ENCODE measurements at regions not wholly inside any gene's neighbourhood (a gene's known extent, or its start where the extent isn't known, plus 50 kb on each side); places are given as distances from the start of the nearest gene placed in this dataset.

- DNase-seq, result no peak
- Mint-ChIP-seq H3K36me3 (ENCODE audit: insufficient read depth, unreplicated experiment) (no peaks in the 10 kb centered on the region), H3K4me1 (ENCODE audit: low read depth, unreplicated experiment) (no peaks in the 10 kb centered on the region), H3K27ac (ENCODE audit: unreplicated experiment) (no peak overlapping the region), H3K9me3 (ENCODE audit: low read depth, unreplicated experiment) (no peaks in the 10 kb centered on the region), H3K27me3 (ENCODE audit: unreplicated experiment) (peaks cover 12% of the 10 kb centered on the region), H3K4me3 (ENCODE audit: low read depth, unreplicated experiment) (no peak overlapping the region)
- CTCF ChIA-PET, result interaction anchor here (0.6 to 1.2 kb wide), 3 partner anchors 21 to 233 kb away, joined by 3 to 5 read pairs (median 3); no protein-coding TSS in a partner anchor
- no peak for TF ChIP-seq CTCF (IDR thresholded peaks at IDR 0.05; ENCODE audit: unreplicated experiment)
- intact Hi-C loops (cut with micrococcal nuclease; ENCODE audit: unreplicated experiment), result no loop called here
- no TSS peak for BruUV-seq (replicated peaks)
Observed at GRCh38 chr11:8333376-8333775, 69.7 kb upstream of the LMO1 start.

GRCh38 chr11:8332891-8333290 lies 69.2 kb upstream of the LMO1 start:
- no peak for DNase-seq
- CTCF ChIA-PET, result interaction anchor here (0.7 kb wide), 1 partner anchor 64 kb away, joined by 3 read pairs; no protein-coding TSS in a partner anchor
- no TSS peak for BruUV-seq (replicated peaks)
- intact Hi-C loops (cut with micrococcal nuclease; ENCODE audit: unreplicated experiment), result no loop called here
- Mint-ChIP-seq H3K36me3 (ENCODE audit: insufficient read depth, unreplicated experiment) (no peaks in the 10 kb centered on the region), H3K4me1 (ENCODE audit: low read depth, unreplicated experiment) (no peaks in the 10 kb centered on the region), H3K9me3 (ENCODE audit: low read depth, unreplicated experiment) (no peaks in the 10 kb centered on the region), H3K27ac (ENCODE audit: unreplicated experiment) (no peak overlapping the region), H3K4me3 (ENCODE audit: low read depth, unreplicated experiment) (no peak overlapping the region), H3K27me3 (ENCODE audit: unreplicated experiment) (peaks cover 12% of the 10 kb centered on the region)
- no peak for TF ChIP-seq CTCF (IDR thresholded peaks at IDR 0.05; ENCODE audit: unreplicated experiment)

- H3K27me3 Mint-ChIP-seq (ENCODE audit: unreplicated experiment), result peaks cover 12% of the 10 kb centered on the region
- BruUV-seq (replicated peaks), result no TSS peak
- intact Hi-C loops (cut with micrococcal nuclease; ENCODE audit: unreplicated experiment), result no loop called here
- H3K9me3 Mint-ChIP-seq (ENCODE audit: low read depth, unreplicated experiment), result no peaks in the 10 kb centered on the region
- no peak for TF ChIP-seq CTCF (IDR thresholded peaks at IDR 0.05; ENCODE audit: unreplicated experiment)
- H3K36me3 Mint-ChIP-seq (ENCODE audit: insufficient read depth, unreplicated experiment), result no peaks in the 10 kb centered on the region
- CTCF ChIA-PET, result no interaction called here
- no peak overlapping the region for H3K4me3 Mint-ChIP-seq (ENCODE audit: low read depth, unreplicated experiment)
- no peak overlapping the region for H3K27ac Mint-ChIP-seq (ENCODE audit: unreplicated experiment)
- no peak for DNase-seq
- H3K4me1 Mint-ChIP-seq (ENCODE audit: low read depth, unreplicated experiment), result no peaks in the 10 kb centered on the region
Observed at GRCh38 chr11:8332196-8332595, 68.5 kb upstream of the LMO1 start.

- H3K4me1 Mint-ChIP-seq (ENCODE audit: low read depth, unreplicated experiment), result no peaks in the 10 kb centered on the region
Observed at GRCh38 chr11:8331767-8332166, 68.1 kb upstream of the LMO1 start.

More at GRCh38 chr11:8331767-8332166, 68.1 kb upstream of the LMO1 start:
- H3K27ac Mint-ChIP-seq (ENCODE audit: unreplicated experiment), result no peak overlapping the region
- no peaks in the 10 kb centered on the region for H3K9me3 Mint-ChIP-seq (ENCODE audit: low read depth, unreplicated experiment)
- H3K27me3 Mint-ChIP-seq (ENCODE audit: unreplicated experiment), result peaks cover 12% of the 10 kb centered on the region
- no peak for TF ChIP-seq CTCF (IDR thresholded peaks at IDR 0.05; ENCODE audit: unreplicated experiment)
- intact Hi-C loops (cut with micrococcal nuclease; ENCODE audit: unreplicated experiment), result no loop called here
- BruUV-seq (replicated peaks), result no TSS peak
- DNase-seq, result no peak
- CTCF ChIA-PET, result interaction anchor here (0.6 kb wide), 1 partner anchor 25 kb away, joined by 4 read pairs; no protein-coding TSS in a partner anchor
- H3K36me3 Mint-ChIP-seq (ENCODE audit: insufficient read depth, unreplicated experiment), result no peaks in the 10 kb centered on the region
- no peak overlapping the region for H3K4me3 Mint-ChIP-seq (ENCODE audit: low read depth, unreplicated experiment)
